ENCODE measurements at regions not wholly inside any gene's neighbourhood (a gene's known extent, or its start where the extent isn't known, plus 50 kb on each side); places are given as distances from the start of the nearest gene placed in this dataset.

GRCh38 chr4:183797445-183798300 is 107.4 kb upstream of the STOX2 start:
- Histone ChIP-seq H3K36me3 (ENCODE audit: control insufficient read depth in 1 of 2, insufficient read depth in 2 of 2, low read length in 2 of 2) (no peaks in the 10 kb centered on the region), H3K79me1 (ENCODE audit: low read length) (peaks cover 1% of the 10 kb centered on the region), H3K4me1 (ENCODE audit: control insufficient read depth in 1 of 2, insufficient read depth in 2 of 2, low read length in 2 of 2) (peaks cover 0 to 16% of the 10 kb centered on the region in 2 experiments), H3K9me3 (ENCODE audit: insufficient read depth, low read depth, low read length) (peaks cover 2% of the 10 kb centered on the region), H2AK5ac (ENCODE audit: low read length) (no peak overlapping the region), H2BK120ac (ENCODE audit: insufficient read depth, low read length, poor library complexity) (no peak overlapping the region), H3K27me3 (ENCODE audit: insufficient read depth, low read length) (peaks cover 7% of the 10 kb centered on the region), H3K79me2 (ENCODE audit: control insufficient read depth, insufficient read depth, low read length, poor library complexity) (no peaks in the 10 kb centered on the region), H3K4me3 (ENCODE audit: low read depth, low read length) (peak overlapping the region; percentile 75), H3K9ac (ENCODE audit: low read length) (no peak overlapping the region), H3K18ac (ENCODE audit: low read length) (no peak overlapping the region), H4K91ac (ENCODE audit: low read depth, low read length) (no peak overlapping the region), H4K12ac (ENCODE audit: low read depth, low read length) (no peak overlapping the region), H2AFZ (ENCODE audit: insufficient read depth, low read length, poor library complexity) (peak overlapping the region; percentile 32), H2BK12ac (ENCODE audit: low read length) (no peak overlapping the region), H3K4me2 (ENCODE audit: low read length) (peak overlapping the region; percentile 98), H2BK5ac (ENCODE audit: low read depth, low read length, poor library complexity) (no peak overlapping the region), H4K8ac (ENCODE audit: low read depth, low read length) (peak overlapping the region; percentile 40), H3K23ac (ENCODE audit: low read length) (no peak overlapping the region), H3K4ac (ENCODE audit: low read depth, low read length) (no peak overlapping the region), H3K27ac (ENCODE audit: low read depth, low read length) (no peak overlapping the region), H3K14ac (ENCODE audit: low read length) (no peak overlapping the region)
- WGBS (ENCODE audit: extremely low coverage, insufficient coverage, insufficient read length) = no CpG with 5 or more reads among the region's 105 CpGs
- DNase-seq = peak; percentile 19 to 62

GRCh38 chr4:183798301-183799253 is 106.5 kb upstream of the STOX2 start:
- Histone ChIP-seq H2BK5ac (ENCODE audit: low read depth, low read length, poor library complexity) (no peak overlapping the region), H3K27me3 (ENCODE audit: insufficient read depth, low read length) (peaks cover 7% of the 10 kb centered on the region), H4K12ac (ENCODE audit: low read depth, low read length) (no peak overlapping the region), H3K4me1 (ENCODE audit: control insufficient read depth in 1 of 2, insufficient read depth in 2 of 2, low read length in 2 of 2) (peaks cover 0 to 16% of the 10 kb centered on the region in 2 experiments), H2AK5ac (ENCODE audit: low read length) (no peak overlapping the region), H3K4me2 (ENCODE audit: low read length) (peak overlapping the region; percentile 98), H3K9ac (ENCODE audit: low read length) (no peak overlapping the region), H3K14ac (ENCODE audit: low read length) (no peak overlapping the region), H2AFZ (ENCODE audit: insufficient read depth, low read length, poor library complexity) (peak overlapping the region; percentile 32), H3K79me1 (ENCODE audit: low read length) (peaks cover 1% of the 10 kb centered on the region), H3K23ac (ENCODE audit: low read length) (no peak overlapping the region), H3K4me3 (ENCODE audit: low read depth, low read length) (peak overlapping the region; percentile 75), H3K27ac (ENCODE audit: low read depth, low read length) (no peak overlapping the region), H3K79me2 (ENCODE audit: control insufficient read depth, insufficient read depth, low read length, poor library complexity) (no peaks in the 10 kb centered on the region), H2BK120ac (ENCODE audit: insufficient read depth, low read length, poor library complexity) (no peak overlapping the region), H2BK12ac (ENCODE audit: low read length) (no peak overlapping the region), H3K4ac (ENCODE audit: low read depth, low read length) (no peak overlapping the region), H3K36me3 (ENCODE audit: control insufficient read depth in 1 of 2, insufficient read depth in 2 of 2, low read length in 2 of 2) (no peaks in the 10 kb centered on the region), H3K9me3 (ENCODE audit: insufficient read depth, low read depth, low read length) (no peaks in the 10 kb centered on the region), H3K18ac (ENCODE audit: low read length) (no peak overlapping the region), H4K8ac (ENCODE audit: low read depth, low read length) (no peak overlapping the region), H4K91ac (ENCODE audit: low read depth, low read length) (no peak overlapping the region)
- WGBS (ENCODE audit: extremely low coverage, insufficient coverage, insufficient read length) = no CpG with 5 or more reads among the region's 65 CpGs
- peak; percentile 2 to 42 for DNase-seq

GRCh38 chr4:183801457-183802165 is 103.5 kb upstream of the STOX2 start:
- H3K27me3 ChIP-seq (ENCODE audit: insufficient read depth, low read length) = peaks cover 7% of the 10 kb centered on the region
- H2BK12ac ChIP-seq (ENCODE audit: low read length) = no peak overlapping the region
- no peak for DNase-seq
- H4K12ac ChIP-seq (ENCODE audit: low read depth, low read length) = no peak overlapping the region
- no peak overlapping the region for H4K8ac ChIP-seq (ENCODE audit: low read depth, low read length)
- H2BK5ac ChIP-seq (ENCODE audit: low read depth, low read length, poor library complexity) = no peak overlapping the region
- H3K4me3 ChIP-seq (ENCODE audit: low read depth, low read length) = no peak overlapping the region
- H3K9me3 ChIP-seq (ENCODE audit: insufficient read depth, low read depth, low read length) = no peaks in the 10 kb centered on the region
- peaks cover 1% of the 10 kb centered on the region for H3K79me1 ChIP-seq (ENCODE audit: low read length)
- H3K18ac ChIP-seq (ENCODE audit: low read length) = no peak overlapping the region
- H3K36me3 ChIP-seq (ENCODE audit: control insufficient read depth in 1 of 2, insufficient read depth in 2 of 2, low read length in 2 of 2) = no peaks in the 10 kb centered on the region
- no peak overlapping the region for H2AK5ac ChIP-seq (ENCODE audit: low read length)
- no peak overlapping the region for H3K23ac ChIP-seq (ENCODE audit: low read length)
- H2BK120ac ChIP-seq (ENCODE audit: insufficient read depth, low read length, poor library complexity) = no peak overlapping the region
- peaks cover 0 to 16% of the 10 kb centered on the region in 2 experiments for H3K4me1 ChIP-seq (ENCODE audit: control insufficient read depth in 1 of 2, insufficient read depth in 2 of 2, low read length in 2 of 2)
- WGBS (ENCODE audit: extremely low coverage, insufficient coverage, insufficient read length) = no CpG with 5 or more reads among the region's 8 CpGs
- no peak overlapping the region for H3K14ac ChIP-seq (ENCODE audit: low read length)
- no peak overlapping the region for H3K4me2 ChIP-seq (ENCODE audit: low read length)
- H4K91ac ChIP-seq (ENCODE audit: low read depth, low read length) = no peak overlapping the region
- no peak overlapping the region for H3K4ac ChIP-seq (ENCODE audit: low read depth, low read length)
- no peaks in the 10 kb centered on the region for H3K79me2 ChIP-seq (ENCODE audit: control insufficient read depth, insufficient read depth, low read length, poor library complexity)
- no peak overlapping the region for H3K27ac ChIP-seq (ENCODE audit: low read depth, low read length)
- no peak overlapping the region for H3K9ac ChIP-seq (ENCODE audit: low read length)
- H2AFZ ChIP-seq (ENCODE audit: insufficient read depth, low read length, poor library complexity) = no peak overlapping the region

GRCh38 chr4:183806341-183806740 is 98.8 kb upstream of the STOX2 start:
- Histone ChIP-seq H3K9me3 (ENCODE audit: insufficient read depth, low read depth, low read length) (no peaks in the 10 kb centered on the region), H3K23ac (ENCODE audit: low read length) (no peak overlapping the region), H2AFZ (ENCODE audit: insufficient read depth, low read length, poor library complexity) (no peak overlapping the region), H3K36me3 (ENCODE audit: control insufficient read depth in 1 of 2, insufficient read depth in 2 of 2, low read length in 2 of 2) (no peaks in the 10 kb centered on the region), H4K12ac (ENCODE audit: low read depth, low read length) (no peak overlapping the region), H3K4me3 (ENCODE audit: low read depth, low read length) (no peak overlapping the region), H2BK120ac (ENCODE audit: insufficient read depth, low read length, poor library complexity) (no peak overlapping the region), H3K4me1 (ENCODE audit: control insufficient read depth in 1 of 2, insufficient read depth in 2 of 2, low read length in 2 of 2) (peaks cover 0 to 3% of the 10 kb centered on the region in 2 experiments), H4K91ac (ENCODE audit: low read depth, low read length) (no peak overlapping the region), H3K14ac (ENCODE audit: low read length) (no peak overlapping the region), H3K79me2 (ENCODE audit: control insufficient read depth, insufficient read depth, low read length, poor library complexity) (no peaks in the 10 kb centered on the region), H2BK12ac (ENCODE audit: low read length) (no peak overlapping the region), H4K8ac (ENCODE audit: low read depth, low read length) (no peak overlapping the region), H3K9ac (ENCODE audit: low read length) (no peak overlapping the region), H2BK5ac (ENCODE audit: low read depth, low read length, poor library complexity) (no peak overlapping the region), H3K4me2 (ENCODE audit: low read length) (no peak overlapping the region), H3K27me3 (ENCODE audit: insufficient read depth, low read length) (no peaks in the 10 kb centered on the region), H3K4ac (ENCODE audit: low read depth, low read length) (no peak overlapping the region), H2AK5ac (ENCODE audit: low read length) (no peak overlapping the region), H3K27ac (ENCODE audit: low read depth, low read length) (no peak overlapping the region), H3K18ac (ENCODE audit: low read length) (no peak overlapping the region), H3K79me1 (ENCODE audit: low read length) (no peaks in the 10 kb centered on the region)
- no peak for DNase-seq
- WGBS (ENCODE audit: extremely low coverage, insufficient coverage, insufficient read length) = no CpG with 5 or more reads among the region's 11 CpGs

Measured in trophoblast cell (in vitro differentiated cells and primary cell).